Neuronal stem cell (in vitro differentiated cells): ENCODE measurements at regions not wholly inside any gene's neighbourhood (a gene's known extent, or its start where the extent isn't known, plus 50 kb on each side); places are given as distances from the start of the nearest gene placed in this dataset.

Source experiments
- DNase-seq: peaks from one replicate; pipeline ENCODE4 v3.0.0-alpha.2; 2013; ENCODE audit warnings: low spot score
- H2AFZ ChIP-seq: one replicate; pipeline ENCODE4 v1.6.1; 2013; ENCODE audit warnings: mild to moderate bottlenecking, low read length, inconsistent platforms
- H2AK5ac ChIP-seq: 2 replicates; pipeline ENCODE4 v1.6.1; 2013; ENCODE audit warnings: low read depth, mild to moderate bottlenecking, inconsistent platforms, low read length, moderate library complexity, mixed read lengths
- H2BK120ac ChIP-seq: 2 replicates; pipeline ENCODE4 v1.6.1; 2013; ENCODE audit warnings: low read depth, mild to moderate bottlenecking, inconsistent platforms, low read length, moderate library complexity, mixed read lengths
- H2BK12ac ChIP-seq: one replicate; pipeline ENCODE4 v1.6.1; 2013; ENCODE audit warnings: low read length, inconsistent platforms
- H2BK15ac ChIP-seq: 2 replicates; pipeline ENCODE4 v1.6.1; 2013; ENCODE audit warnings: mild to moderate bottlenecking, low read length, inconsistent platforms, mixed read lengths
- H2BK5ac ChIP-seq: one replicate; pipeline ENCODE4 v1.6.1; 2013; ENCODE audit warnings: inconsistent platforms, mild to moderate bottlenecking, low read length, moderate library complexity
- H3K14ac ChIP-seq: one replicate; pipeline ENCODE4 v1.6.1; 2013; ENCODE audit warnings: low read length, inconsistent platforms
- H3K18ac ChIP-seq: 2 replicates; pipeline ENCODE4 v1.6.1; 2013; ENCODE audit warnings: low read length, inconsistent platforms
- H3K23ac ChIP-seq: 2 replicates; pipeline ENCODE4 v1.6.1; 2013; ENCODE audit warnings: low read depth, mild to moderate bottlenecking, mixed read lengths, low read length, inconsistent platforms; ENCODE audit not compliant: poor library complexity
- H3K27ac ChIP-seq: replicated peaks from 3 replicates; pipeline ENCODE4 v1.5.1; 2013; ENCODE audit warnings: low read length, inconsistent platforms
- H3K27me3 ChIP-seq, 3 experiments: 2 replicates each; pipeline ENCODE4 v1.6.1; 2013; ENCODE audit warnings: low read length in 3 of 3, mild to moderate bottlenecking in 2 of 3, inconsistent platforms in 1 of 3, low read depth in 1 of 3, mixed read lengths in 1 of 3, moderate library complexity in 1 of 3; ENCODE audit not compliant: control insufficient read depth in 3 of 3, insufficient read depth in 3 of 3
- H3K36me3 ChIP-seq, 2 donors: replicated peaks in 1 of 2; 2 replicates each; pipeline ENCODE4 v1.6.1; 2013; ENCODE audit warnings: low read length in 2 of 2; ENCODE audit not compliant: control insufficient read depth in 2 of 2, insufficient read depth in 2 of 2
- H3K4ac ChIP-seq: 2 replicates; pipeline ENCODE4 v1.6.1; 2013; ENCODE audit warnings: inconsistent platforms, mild to moderate bottlenecking, low read length, moderate library complexity
- H3K4me1 ChIP-seq, 2 donors: 1 replicate in 1 of 2; 2 replicates in 1 of 2; pipeline ENCODE4 v1.6.1; 2013; ENCODE audit warnings: low read length in 2 of 2, low read depth in 1 of 2; ENCODE audit not compliant: control insufficient read depth in 2 of 2, insufficient read depth in 1 of 2
- H3K4me2 ChIP-seq: one replicate; pipeline ENCODE4 v1.6.1; 2013; ENCODE audit warnings: mild to moderate bottlenecking, low read length, inconsistent platforms; ENCODE audit not compliant: insufficient read depth, poor library complexity, severe bottlenecking
- H3K4me3 ChIP-seq, 2 donors: 2 replicates each; pipeline ENCODE4 v1.5.1; 2013; ENCODE audit warnings: low read length in 2 of 2, mild to moderate bottlenecking in 2 of 2, inconsistent platforms in 1 of 2, moderate library complexity in 1 of 2
- H3K79me1 ChIP-seq: one replicate; pipeline ENCODE4 v1.6.1; 2013; ENCODE audit warnings: low read depth, mild to moderate bottlenecking, inconsistent platforms, low read length, moderate library complexity
- H3K9ac ChIP-seq: one replicate; pipeline ENCODE4 v1.6.1; 2013; ENCODE audit warnings: mild to moderate bottlenecking, low read depth, low read length, inconsistent platforms; ENCODE audit not compliant: poor library complexity
- H3K9me3 ChIP-seq, 2 donors: replicated peaks in 1 of 2; 2 replicates each; pipeline versions ENCODE3 to v1.6.1; 2013; ENCODE audit warnings: low read length in 2 of 2, mild to moderate bottlenecking in 2 of 2, inconsistent platforms in 1 of 2, low read depth in 1 of 2, mixed read lengths in 1 of 2, moderate library complexity in 1 of 2; ENCODE audit not compliant: control insufficient read depth in 2 of 2, insufficient read depth in 1 of 2
- H4K8ac ChIP-seq: one replicate; pipeline ENCODE4 v1.6.1; 2013; ENCODE audit warnings: low read depth, mild to moderate bottlenecking, inconsistent platforms, low read length, moderate library complexity
- H4K91ac ChIP-seq: one replicate; pipeline ENCODE4 v1.6.1; 2013; ENCODE audit warnings: low read length, low read depth, mild to moderate bottlenecking, inconsistent platforms; ENCODE audit not compliant: poor library complexity
- WGBS, 2 donors: extraction: QIAGEN DNeasy Blood & Tissue Kit; methylation state at CpG; one replicate each; pipeline ENCODE4 v1.1.7; 2013; ENCODE audit warnings: missing lambda C conversion rate in 2 of 2, mixed read lengths in 1 of 2; ENCODE audit not compliant: insufficient read length in 2 of 2, insufficient replicate concordance in 1 of 2; ENCODE audit errors: extremely low coverage in 2 of 2; 5-methylcytosine and 5-hydroxymethylcytosine counted together

DNA sequence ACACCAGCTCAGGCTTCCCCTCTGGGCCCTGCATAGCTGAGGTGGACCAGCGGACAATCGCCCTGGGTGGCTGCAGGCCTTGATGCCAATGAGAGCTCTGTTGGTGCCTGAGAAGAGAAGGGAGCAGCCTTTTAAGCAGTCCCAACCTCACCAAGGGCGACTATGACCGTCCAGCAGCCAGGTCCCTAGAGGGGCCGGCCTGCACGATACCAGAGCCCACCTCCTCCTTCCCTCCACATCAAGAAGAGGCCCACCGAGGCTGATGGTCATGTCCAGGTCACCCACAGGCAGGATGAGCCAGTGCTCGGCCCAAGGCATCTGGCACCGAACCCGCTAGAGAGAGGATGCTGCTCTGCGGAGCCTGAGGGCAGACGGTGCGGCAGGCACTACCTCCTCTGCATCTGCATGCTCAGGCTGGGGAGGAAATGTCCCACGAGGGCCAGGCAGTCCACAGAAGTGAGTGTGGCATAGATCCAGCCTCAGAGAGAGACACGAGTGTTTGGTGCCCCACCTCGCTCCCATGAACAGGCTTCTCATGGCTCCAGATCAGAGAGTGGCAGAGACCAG, 219.4 kb downstream of the TUBA3C start:
- WGBS, 2 donors, result no CpG with 5 or more reads among the region's 16 CpGs

DNA sequence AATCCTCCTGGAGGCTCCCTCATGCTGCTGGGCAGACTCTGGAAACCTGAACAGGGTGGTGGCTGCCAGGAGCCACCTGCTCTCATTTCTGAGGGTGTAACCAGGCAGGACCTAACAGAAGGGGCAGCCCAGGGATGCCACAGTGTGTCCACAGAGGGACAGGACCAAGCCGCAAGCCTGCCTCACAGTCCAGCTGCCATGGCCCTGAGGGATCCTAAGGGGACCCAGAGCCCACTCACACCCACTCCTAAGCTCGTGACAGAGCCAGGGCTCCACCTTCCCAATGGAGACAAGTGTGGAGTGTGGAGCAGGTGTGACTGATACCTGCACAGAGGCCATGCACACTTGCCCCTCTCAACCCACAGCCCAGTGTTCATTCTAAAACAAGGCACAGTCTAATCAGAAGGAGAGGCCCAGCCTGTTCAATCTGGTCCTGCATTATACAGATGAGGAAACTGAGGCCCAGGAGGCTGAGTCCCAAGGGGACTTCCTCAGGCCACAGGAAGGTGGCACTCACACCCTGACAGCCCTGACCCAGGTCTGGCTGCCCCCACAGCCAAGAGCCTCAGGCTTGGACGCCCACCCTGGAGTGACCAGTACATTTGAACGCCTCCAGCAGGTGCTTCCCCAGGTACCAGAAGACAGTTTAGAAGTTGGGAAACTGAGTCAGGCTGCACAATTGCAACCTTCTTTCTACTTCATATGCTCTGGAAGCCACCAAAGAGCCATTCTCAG, 220.1 kb downstream of the TUBA3C start:
- Histone ChIP-seq H4K8ac (no peak overlapping the region), H3K4me1 (no peaks in the 10 kb centered on the region), H3K9ac (no peak overlapping the region), H2BK15ac (no peak overlapping the region), H3K9me3 (peaks cover 0 to 72% of the 10 kb centered on the region in 2 donors), H3K4ac (no peak overlapping the region), H3K18ac (no peak overlapping the region), H3K27ac (no peak overlapping the region), H3K4me3 (no peak overlapping the region), H3K27me3 (no peaks in the 10 kb centered on the region), H2BK120ac (no peak overlapping the region), H2AK5ac (no peak overlapping the region), H4K91ac (no peak overlapping the region), H3K14ac (no peak overlapping the region), H2BK12ac (no peak overlapping the region), H2AFZ (no peak overlapping the region), H3K23ac (no peak overlapping the region), H3K36me3 (no peaks in the 10 kb centered on the region), H2BK5ac (no peak overlapping the region), H3K4me2 (no peak overlapping the region), H3K79me1 (no peaks in the 10 kb centered on the region)
- no peak for DNase-seq
- no CpG with 5 or more reads among the region's 4 CpGs for whole genome bisulfite sequencing, 2 donors

More for the DNA sequence above, 219.4 kb downstream of the TUBA3C start:
- peaks cover 0 to 65% of the 10 kb centered on the region in 2 donors for H3K9me3 ChIP-seq
- no peaks in the 10 kb centered on the region for H3K79me1 ChIP-seq
- H4K91ac ChIP-seq, result no peak overlapping the region
- H2AFZ ChIP-seq, result no peak overlapping the region
- no peak overlapping the region for H3K14ac ChIP-seq
- no peak overlapping the region for H2BK15ac ChIP-seq
- H3K9ac ChIP-seq, result no peak overlapping the region
- H3K23ac ChIP-seq, result no peak overlapping the region
- DNase-seq, result no peak
- H2BK120ac ChIP-seq, result no peak overlapping the region
- no peak overlapping the region for H3K27ac ChIP-seq
- H3K4ac ChIP-seq, result no peak overlapping the region
- H4K8ac ChIP-seq, result peak overlapping the region; percentile 17
- H2AK5ac ChIP-seq, result no peak overlapping the region
- H3K4me2 ChIP-seq, result no peak overlapping the region
- H3K36me3 ChIP-seq, result no peaks in the 10 kb centered on the region
- no peak overlapping the region for H2BK12ac ChIP-seq
- H3K4me1 ChIP-seq, result no peaks in the 10 kb centered on the region
- no peak overlapping the region for H2BK5ac ChIP-seq
- H3K18ac ChIP-seq, result no peak overlapping the region
- no peaks in the 10 kb centered on the region for H3K27me3 ChIP-seq
- H3K4me3 ChIP-seq, result no peak overlapping the region

DNA sequence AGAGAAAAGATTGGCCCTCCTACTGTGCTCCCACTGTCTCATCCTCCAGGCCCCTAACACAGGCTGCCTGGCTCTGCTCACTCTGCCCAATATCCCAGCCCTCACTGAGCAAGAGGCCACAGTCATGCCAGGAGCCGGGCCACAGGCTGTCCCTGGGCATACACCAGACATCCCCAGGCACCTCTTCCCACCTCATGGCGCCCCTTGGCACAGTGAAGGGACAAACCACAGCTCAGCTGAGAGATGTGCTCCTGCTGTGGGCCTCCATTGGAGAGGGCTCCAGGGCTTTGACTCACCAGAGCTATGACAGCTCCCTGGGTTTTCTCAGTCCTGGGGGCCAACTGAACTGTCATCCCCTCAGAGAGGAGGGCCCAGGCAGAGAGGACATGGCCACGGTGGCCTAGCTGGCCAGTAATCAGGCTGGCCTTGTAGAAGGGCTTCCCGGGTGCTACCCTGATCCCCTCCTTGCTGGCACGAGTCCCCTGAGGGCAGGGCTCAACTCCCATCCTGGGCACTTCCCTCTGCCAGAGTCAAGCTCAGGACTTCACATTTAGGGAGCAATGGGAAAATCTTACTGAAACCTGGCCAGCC, 220.9 kb downstream of the TUBA3C start:
- H3K4me2 ChIP-seq, result no peak overlapping the region
- H2BK5ac ChIP-seq, result no peak overlapping the region
- H3K9me3 ChIP-seq, result peaks cover 0 to 76% of the 10 kb centered on the region in 2 donors
- H3K4me1 ChIP-seq, result no peaks in the 10 kb centered on the region
- H3K4me3 ChIP-seq, result no peak overlapping the region
- H4K8ac ChIP-seq, result no peak overlapping the region
- H2BK12ac ChIP-seq, result no peak overlapping the region
- no CpG with 5 or more reads among the region's 5 CpGs for WGBS, 2 donors
- H3K27me3 ChIP-seq, result no peaks in the 10 kb centered on the region
- H2AFZ ChIP-seq, result no peak overlapping the region
- H3K4ac ChIP-seq, result no peak overlapping the region
- H2BK120ac ChIP-seq, result no peak overlapping the region
- H3K14ac ChIP-seq, result no peak overlapping the region
- no peak overlapping the region for H2AK5ac ChIP-seq
- H3K36me3 ChIP-seq, result no peaks in the 10 kb centered on the region
- no peak overlapping the region for H3K18ac ChIP-seq
- H2BK15ac ChIP-seq, result no peak overlapping the region
- no peak overlapping the region for H3K23ac ChIP-seq
- H4K91ac ChIP-seq, result no peak overlapping the region
- H3K79me1 ChIP-seq, result no peaks in the 10 kb centered on the region
- H3K27ac ChIP-seq, result no peak overlapping the region
- H3K9ac ChIP-seq, result no peak overlapping the region
- DNase-seq, result no peak

DNA sequence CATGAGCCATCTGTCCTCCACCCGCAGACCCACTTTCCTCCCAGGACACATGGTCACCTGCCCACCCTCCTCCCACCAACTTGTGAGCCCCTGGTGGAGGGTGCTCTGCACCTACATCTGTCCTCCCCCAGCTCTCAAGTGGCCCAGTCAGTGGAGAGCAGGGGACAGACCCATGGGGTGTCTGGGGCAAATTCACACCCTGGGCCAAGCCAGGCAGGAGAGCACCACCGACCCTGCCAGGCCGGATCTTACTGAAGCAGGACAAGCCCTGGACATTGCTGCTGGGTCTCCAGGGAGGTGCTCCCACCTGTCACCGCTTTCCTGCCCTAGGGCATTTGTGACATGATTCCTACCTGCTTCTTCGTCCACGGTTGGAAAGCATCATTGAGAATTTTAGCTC, 221.6 kb downstream of the TUBA3C start:
- Histone ChIP-seq H3K4me2 (no peak overlapping the region), H2BK12ac (no peak overlapping the region), H3K79me1 (no peaks in the 10 kb centered on the region), H3K4ac (no peak overlapping the region), H3K14ac (no peak overlapping the region), H3K27ac (no peak overlapping the region), H2BK15ac (no peak overlapping the region), H3K9ac (no peak overlapping the region), H2AK5ac (no peak overlapping the region), H4K91ac (no peak overlapping the region), H3K9me3 (peaks cover 0 to 77% of the 10 kb centered on the region in 2 donors), H2AFZ (no peak overlapping the region), H3K4me1 (no peaks in the 10 kb centered on the region), H3K4me3 (no peak overlapping the region), H3K36me3 (no peaks in the 10 kb centered on the region), H3K27me3 (no peaks in the 10 kb centered on the region), H3K18ac (no peak overlapping the region), H4K8ac (no peak overlapping the region), H2BK5ac (no peak overlapping the region), H3K23ac (no peak overlapping the region), H2BK120ac (no peak overlapping the region)
- no CpG with 5 or more reads among the region's 6 CpGs for WGBS, 2 donors
- DNase-seq, result no peak
